ENCODE measurements at regions not wholly inside any gene's neighbourhood (a gene's known extent, or its start where the extent isn't known, plus 50 kb on each side); places are given as distances from the start of the nearest gene placed in this dataset.

GRCh38 chr10:111875725-111876124, 307.8 kb downstream of the GPAM start:
- CTCF ChIA-PET, result no interaction called here

GRCh38 chr10:111877258-111877657, 306.3 kb downstream of the GPAM start:
- TF ChIP-seq CTCF (IDR thresholded peaks at IDR 0.05; ENCODE audit: insufficient read depth, low read depth, low read length), result no peak
- H3K4me3 ChIP-seq (ENCODE audit: low read depth, low read length), result no peak overlapping the region
- no peak for DNase-seq (ENCODE audit: low read depth)
- ChIA-PET CTCF (no interaction called here), POLR2A (no interaction called here)
- H3K36me3 ChIP-seq (ENCODE audit: control insufficient read depth, insufficient read depth, low read length), result no peaks in the 10 kb centered on the region
- no peaks in the 10 kb centered on the region for H3K27me3 ChIP-seq (ENCODE audit: control insufficient read depth, insufficient read depth, low read length)

More at GRCh38 chr10:111875725-111876124, 307.8 kb downstream of the GPAM start:
- Histone ChIP-seq H3K4me3 (ENCODE audit: low read depth, low read length) (no peak overlapping the region), H3K36me3 (ENCODE audit: control insufficient read depth, insufficient read depth, low read length) (no peaks in the 10 kb centered on the region), H3K27me3 (ENCODE audit: control insufficient read depth, insufficient read depth, low read length) (no peaks in the 10 kb centered on the region)
- no peak for TF ChIP-seq CTCF (IDR thresholded peaks at IDR 0.05; ENCODE audit: insufficient read depth, low read depth, low read length)
- no peak for DNase-seq (ENCODE audit: low read depth)
- POLR2A ChIA-PET, result no interaction called here

- ChIA-PET POLR2A (no interaction called here), CTCF (interaction anchor here (0.6 kb wide), 1 partner anchor 746 kb away, joined by 3 read pairs; no protein-coding TSS in a partner anchor)
- Histone ChIP-seq H3K4me3 (ENCODE audit: low read depth, low read length) (no peak overlapping the region), H3K36me3 (ENCODE audit: control insufficient read depth, insufficient read depth, low read length) (no peaks in the 10 kb centered on the region), H3K27me3 (ENCODE audit: control insufficient read depth, insufficient read depth, low read length) (no peaks in the 10 kb centered on the region)
- no peak for TF ChIP-seq CTCF (IDR thresholded peaks at IDR 0.05; ENCODE audit: insufficient read depth, low read depth, low read length)
- DNase-seq (ENCODE audit: low read depth), result no peak
Measured at GRCh38 chr10:111879969-111880368, 303.6 kb downstream of the GPAM start.

- no peaks in the 10 kb centered on the region for H3K36me3 ChIP-seq (ENCODE audit: control insufficient read depth, insufficient read depth, low read length)
- ChIA-PET POLR2A (no interaction called here), CTCF (no interaction called here)
- no peaks in the 10 kb centered on the region for H3K27me3 ChIP-seq (ENCODE audit: control insufficient read depth, insufficient read depth, low read length)
- no peak for DNase-seq (ENCODE audit: low read depth)
- TF ChIP-seq CTCF (IDR thresholded peaks at IDR 0.05; ENCODE audit: insufficient read depth, low read depth, low read length), result no peak
- no peak overlapping the region for H3K4me3 ChIP-seq (ENCODE audit: low read depth, low read length)
Measured at GRCh38 chr10:111885046-111885445, 298.5 kb downstream of the GPAM start.

GRCh38 chr10:111885919-111886318, 297.6 kb downstream of the GPAM start:
- POLR2A ChIA-PET, result no interaction called here
- Histone ChIP-seq H3K27me3 (ENCODE audit: control insufficient read depth, insufficient read depth, low read length) (no peaks in the 10 kb centered on the region), H3K4me3 (ENCODE audit: low read depth, low read length) (no peak overlapping the region), H3K36me3 (ENCODE audit: control insufficient read depth, insufficient read depth, low read length) (no peaks in the 10 kb centered on the region)
- no peak for DNase-seq (ENCODE audit: low read depth)
- TF ChIP-seq CTCF (IDR thresholded peaks at IDR 0.05; ENCODE audit: insufficient read depth, low read depth, low read length), result no peak
- CTCF ChIA-PET, result no interaction called here

Data from BJ (cell line).